Thyroid gland (tissue), 4 donors: ENCODE measurements at regions not wholly inside any gene's neighbourhood (a gene's known extent, or its start where the extent isn't known, plus 50 kb on each side); places are given as distances from the start of the nearest gene placed in this dataset.

Experiments used
- DNase-seq, 2 donors: peaks; one replicate each; pipeline ENCODE4 v3.0.0-alpha.2; 2019
- H3K27ac ChIP-seq, 3 donors: fragments of 200-600 bp; sonication (generic); 1 replicate in 2 of 3; 2 replicates in 1 of 3; pipeline ENCODE4 v1.5.1; 2016 to 2019; ENCODE audit warnings: mild to moderate bottlenecking in 1 of 3, moderate library complexity in 1 of 3
- H3K27me3 ChIP-seq: fragments of 200-600 bp; sonication (generic); one replicate; pipeline ENCODE4 v1.5.1; 2019
- H3K36me3 ChIP-seq, 2 donors: fragments of 200-600 bp; sonication (generic); one replicate each; pipeline ENCODE4 v1.5.1; 2016 to 2019
- H3K4me1 ChIP-seq, 2 donors: fragments of 200-600 bp; sonication (generic); one replicate each; pipeline ENCODE4 v1.5.1; 2017 to 2019
- H3K4me3 ChIP-seq, 3 donors: fragments of 200-600 bp; sonication (generic); replicated peaks in 1 of 3; 1 replicate in 2 of 3; 2 replicates in 1 of 3; pipeline ENCODE4 v1.5.1; 2016; ENCODE audit warnings: mild to moderate bottlenecking in 1 of 3
- H3K9me3 ChIP-seq: fragments of 200-600 bp; sonication (generic); one replicate; pipeline ENCODE4 v1.5.1; 2017
- POLR2A ChIP-seq, 2 donors: fragments of 450-650 bp; IDR thresholded peaks; one replicate each; pipeline ENCODE4 v1.6.1; 2017; ENCODE audit warnings: antibody characterized with exemption in 2 of 2, mild to moderate bottlenecking in 2 of 2, moderate library complexity in 1 of 2
- WGBS, 2 donors: methylation state at CpG; one replicate each; pipeline ENCODE4 v1.1.5; 2017; 5-methylcytosine and 5-hydroxymethylcytosine counted together
- intact Hi-C: fragments of 100-400 bp; cut with DNase I; formaldehyde crosslinking; loops from one replicate; pipeline ENCODE4 v1.15.1; 2023
- TF ChIP-seq, protein P1 (sequence below), 6 experiments: fragments of 200-600 bp in 3 of 6; fragments of 450-650 bp in 3 of 6; sonication (generic) in 3 of 6; IDR thresholded peaks; one replicate each; pipeline ENCODE4 v1.5.1; 2016 to 2019; ENCODE audit warnings: antibody characterized with exemption in 6 of 6, mild to moderate bottlenecking in 2 of 6, inconsistent platforms in 1 of 6, moderate library complexity in 1 of 6

DNA sequence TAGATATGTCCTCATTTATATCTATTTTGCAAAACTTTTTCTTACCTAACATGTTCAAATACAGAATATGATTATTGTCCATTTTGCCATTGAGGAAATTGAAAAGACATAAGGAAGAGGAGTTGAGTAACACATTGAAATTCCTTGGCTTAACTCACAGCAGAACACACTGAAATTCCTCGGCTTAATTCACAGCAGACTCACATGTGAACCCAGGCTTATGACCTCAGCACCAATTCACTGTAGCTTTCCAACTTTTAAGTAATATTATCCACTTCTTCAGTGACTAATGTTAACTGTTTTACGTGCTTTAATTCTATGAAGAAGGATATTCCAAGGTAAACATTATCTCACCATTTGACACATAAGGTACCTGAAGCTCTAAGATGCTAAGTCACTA lies 597.5 kb upstream of the PFKP start:
- Histone ChIP-seq H3K27me3 (no peaks in the 10 kb centered on the region), H3K4me3 (no peak overlapping the region), H3K9me3 (no peaks in the 10 kb centered on the region), H3K36me3 (no peaks in the 10 kb centered on the region), H3K4me1 (no peaks in the 10 kb centered on the region), H3K27ac (no peak overlapping the region)
- TF ChIP-seq POLR2A (IDR thresholded peaks at IDR 0.05) = no peak
- TF ChIP-seq, protein P1, sequence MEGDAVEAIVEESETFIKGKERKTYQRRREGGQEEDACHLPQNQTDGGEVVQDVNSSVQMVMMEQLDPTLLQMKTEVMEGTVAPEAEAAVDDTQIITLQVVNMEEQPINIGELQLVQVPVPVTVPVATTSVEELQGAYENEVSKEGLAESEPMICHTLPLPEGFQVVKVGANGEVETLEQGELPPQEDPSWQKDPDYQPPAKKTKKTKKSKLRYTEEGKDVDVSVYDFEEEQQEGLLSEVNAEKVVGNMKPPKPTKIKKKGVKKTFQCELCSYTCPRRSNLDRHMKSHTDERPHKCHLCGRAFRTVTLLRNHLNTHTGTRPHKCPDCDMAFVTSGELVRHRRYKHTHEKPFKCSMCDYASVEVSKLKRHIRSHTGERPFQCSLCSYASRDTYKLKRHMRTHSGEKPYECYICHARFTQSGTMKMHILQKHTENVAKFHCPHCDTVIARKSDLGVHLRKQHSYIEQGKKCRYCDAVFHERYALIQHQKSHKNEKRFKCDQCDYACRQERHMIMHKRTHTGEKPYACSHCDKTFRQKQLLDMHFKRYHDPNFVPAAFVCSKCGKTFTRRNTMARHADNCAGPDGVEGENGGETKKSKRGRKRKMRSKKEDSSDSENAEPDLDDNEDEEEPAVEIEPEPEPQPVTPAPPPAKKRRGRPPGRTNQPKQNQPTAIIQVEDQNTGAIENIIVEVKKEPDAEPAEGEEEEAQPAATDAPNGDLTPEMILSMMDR (IDR thresholded peaks at IDR 0.05) = no peak
- intact Hi-C loops = no loop called here
- DNase-seq = no peak
- 68 to 84% methylated on average over 2 of the region's 2 CpGs for WGBS, 2 donors

DNA sequence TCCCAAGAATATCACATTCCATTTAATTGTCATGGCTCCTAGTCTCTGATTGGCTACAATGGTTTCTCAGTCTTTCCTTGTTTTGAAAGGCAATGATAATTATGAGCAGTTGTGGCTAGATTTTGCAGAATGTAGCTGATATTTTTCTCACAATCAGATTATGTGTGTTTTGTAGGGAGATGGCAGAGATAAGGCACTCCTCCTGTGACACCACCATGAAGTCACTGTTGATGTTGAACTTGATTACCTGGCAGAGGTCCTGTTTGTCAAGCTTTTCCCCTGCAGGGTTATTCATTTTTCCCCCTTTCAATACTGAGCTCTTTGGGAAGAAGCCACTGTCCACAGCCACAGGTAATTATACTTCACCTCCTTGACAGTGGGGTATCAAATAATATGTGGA lies 602.9 kb upstream of the PFKP start:
- Histone ChIP-seq H3K4me1 (no peaks in the 10 kb centered on the region), H3K27me3 (no peaks in the 10 kb centered on the region), H3K27ac (no peak overlapping the region), H3K36me3 (no peaks in the 10 kb centered on the region), H3K4me3 (no peak overlapping the region), H3K9me3 (no peaks in the 10 kb centered on the region)
- no peak for DNase-seq
- TF ChIP-seq, protein P1 (IDR thresholded peaks at IDR 0.05) = no peak
- no peak for TF ChIP-seq POLR2A (IDR thresholded peaks at IDR 0.05)
- intact Hi-C loops = no loop called here

DNA sequence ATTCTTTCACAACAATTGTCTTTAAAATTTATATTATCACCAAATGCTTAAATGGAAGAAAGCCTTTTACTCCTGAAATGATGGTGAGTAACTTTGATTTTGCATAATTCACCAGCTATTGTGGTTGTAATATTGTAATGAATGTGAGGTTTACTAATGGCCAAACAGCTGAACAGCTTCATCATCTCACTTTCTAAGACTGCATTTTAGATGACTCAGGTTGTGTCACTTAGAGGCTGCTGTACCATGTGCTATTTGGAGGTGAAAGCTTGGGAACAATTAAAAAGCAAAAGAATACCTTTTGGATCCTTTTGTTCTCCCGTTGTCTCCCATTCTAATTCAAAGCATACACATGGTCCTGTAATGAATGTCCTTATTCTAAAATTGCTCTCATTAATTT lies 604.0 kb upstream of the PFKP start:
- Histone ChIP-seq H3K27me3 (no peaks in the 10 kb centered on the region), H3K4me1 (no peaks in the 10 kb centered on the region), H3K27ac (no peak overlapping the region), H3K9me3 (no peaks in the 10 kb centered on the region), H3K36me3 (no peaks in the 10 kb centered on the region), H3K4me3 (no peak overlapping the region)
- TF ChIP-seq, protein P1 (IDR thresholded peaks at IDR 0.05) = no peak
- no peak for TF ChIP-seq POLR2A (IDR thresholded peaks at IDR 0.05)
- DNase-seq = no peak
- intact Hi-C loops = no loop called here
- WGBS, 2 donors = 76 to 77% methylated on average over 1 of the region's 1 CpG

DNA sequence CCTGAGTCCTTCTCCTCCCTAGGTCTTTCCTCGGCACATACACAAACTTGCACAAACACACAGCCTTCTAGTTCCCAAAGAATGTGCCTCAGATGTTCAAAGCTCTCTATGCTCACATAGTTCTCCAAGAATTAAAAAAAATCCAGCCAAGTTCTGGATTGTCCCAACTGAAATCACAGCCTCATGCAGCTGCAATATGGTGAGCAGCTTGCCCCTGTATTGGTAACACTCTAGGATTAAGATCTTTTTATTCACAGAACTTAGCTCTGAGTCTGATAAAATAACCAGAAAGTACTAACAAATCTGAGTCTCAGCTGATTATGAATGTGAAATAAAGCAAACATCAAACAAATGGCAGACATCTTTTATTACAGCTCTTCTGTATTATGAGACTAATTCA lies 604.8 kb upstream of the PFKP start:
- WGBS, 2 donors = 46 to 79% methylated on average over 1 of the region's 1 CpG
- TF ChIP-seq POLR2A (IDR thresholded peaks at IDR 0.05) = no peak
- TF ChIP-seq, protein P1 (IDR thresholded peaks at IDR 0.05) = no peak
- Histone ChIP-seq H3K9me3 (no peaks in the 10 kb centered on the region), H3K36me3 (no peaks in the 10 kb centered on the region), H3K27me3 (no peaks in the 10 kb centered on the region), H3K4me1 (no peaks in the 10 kb centered on the region), H3K27ac (no peak overlapping the region), H3K4me3 (no peak overlapping the region)
- intact Hi-C loops = no loop called here
- DNase-seq = no peak

DNA sequence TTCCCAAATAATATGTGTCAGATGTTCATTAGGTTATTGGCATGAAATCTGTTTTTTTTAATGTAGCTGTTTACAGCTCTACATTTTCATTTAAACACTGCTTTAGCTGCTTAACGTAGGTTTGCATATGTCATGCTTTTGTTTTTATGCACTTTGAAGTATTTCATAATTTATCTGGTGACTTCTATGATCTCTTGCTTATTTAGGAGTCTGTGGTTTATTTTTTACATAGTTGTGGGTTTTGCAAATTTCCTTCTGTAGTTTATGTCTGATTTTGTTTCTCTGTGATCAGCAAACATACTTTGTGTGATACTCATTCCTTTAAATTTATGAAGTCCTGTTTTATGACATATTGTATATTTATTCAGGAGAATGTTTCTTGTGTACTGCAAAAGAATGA lies 606.5 kb upstream of the PFKP start:
- intact Hi-C loops = no loop called here
- Histone ChIP-seq H3K4me1 (no peaks in the 10 kb centered on the region), H3K9me3 (no peaks in the 10 kb centered on the region), H3K27ac (no peak overlapping the region), H3K36me3 (no peaks in the 10 kb centered on the region), H3K27me3 (no peaks in the 10 kb centered on the region), H3K4me3 (no peak overlapping the region)
- no peak for TF ChIP-seq POLR2A (IDR thresholded peaks at IDR 0.05)
- TF ChIP-seq, protein P1 (IDR thresholded peaks at IDR 0.05) = no peak
- WGBS, 2 donors = 92 to 93% methylated on average over 1 of the region's 1 CpG
- DNase-seq = no peak
